GM21367 (cell line): ENCODE measurements at regions not wholly inside any gene's neighbourhood (a gene's known extent, or its start where the extent isn't known, plus 50 kb on each side); places are given as distances from the start of the nearest gene placed in this dataset.

Experiments used
- ATAC-seq: cut with Tn5 transposase; IDR thresholded peaks from one replicate; pipeline ENCODE4 v1.9.1; 2021; ENCODE audit not compliant: unreplicated experiment

GRCh38 chr6:40973304-40973703, 65.7 kb downstream of the UNC5CL start:
- no peak for ATAC-seq

- ATAC-seq: no peak
These were observed 66.2 kb downstream of the UNC5CL start for GRCh38 chr6:40972814-40973213.

DNA sequence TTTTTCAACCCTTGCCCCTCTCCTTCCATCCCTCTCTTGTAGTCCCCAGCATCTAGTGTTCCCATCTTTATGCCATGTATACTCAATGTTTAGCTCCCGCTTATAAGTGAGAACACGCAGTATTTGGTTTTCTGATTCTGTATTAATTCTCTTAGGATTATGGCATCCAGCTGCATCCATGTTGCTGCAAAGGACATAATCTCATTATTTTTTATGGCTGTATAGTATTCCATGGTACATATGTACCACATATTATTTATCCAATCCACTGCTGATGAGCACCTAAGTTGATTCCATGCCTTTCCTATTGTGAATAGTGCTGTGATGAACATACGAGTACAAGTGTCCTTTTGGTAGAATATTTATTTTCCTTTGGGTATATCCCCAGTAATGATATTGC, 66.8 kb downstream of the UNC5CL start:
- ATAC-seq: no peak

DNA sequence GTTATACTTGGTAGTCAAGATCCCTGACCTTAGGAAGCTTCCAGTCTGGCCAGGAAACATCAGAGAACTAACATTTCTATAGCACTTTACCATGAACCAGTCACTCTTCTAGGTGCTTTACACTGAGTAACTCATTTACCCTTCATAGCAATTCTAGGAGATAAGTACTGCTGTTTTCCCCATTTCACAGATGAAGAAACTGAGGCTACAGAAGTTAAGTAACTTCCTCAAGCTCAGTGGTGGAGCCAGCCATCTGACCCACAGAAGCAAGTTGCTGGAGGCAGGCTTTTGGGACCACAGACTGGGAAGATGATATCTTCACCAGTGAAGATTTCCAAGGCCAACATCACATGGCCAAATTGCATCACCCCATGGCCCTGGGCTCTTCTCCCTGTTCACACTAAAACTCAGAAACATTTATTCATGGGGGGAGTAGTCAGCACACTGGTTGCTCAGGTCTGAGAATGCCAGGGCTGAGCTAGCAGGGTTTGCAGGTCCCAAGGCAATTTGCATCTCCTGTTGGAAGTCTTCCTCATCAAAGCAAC, 70.3 kb downstream of the UNC5CL start:
- no peak for ATAC-seq

GRCh38 chr6:40966860-40967259, 72.2 kb downstream of the UNC5CL start:
- no peak for ATAC-seq

DNA sequence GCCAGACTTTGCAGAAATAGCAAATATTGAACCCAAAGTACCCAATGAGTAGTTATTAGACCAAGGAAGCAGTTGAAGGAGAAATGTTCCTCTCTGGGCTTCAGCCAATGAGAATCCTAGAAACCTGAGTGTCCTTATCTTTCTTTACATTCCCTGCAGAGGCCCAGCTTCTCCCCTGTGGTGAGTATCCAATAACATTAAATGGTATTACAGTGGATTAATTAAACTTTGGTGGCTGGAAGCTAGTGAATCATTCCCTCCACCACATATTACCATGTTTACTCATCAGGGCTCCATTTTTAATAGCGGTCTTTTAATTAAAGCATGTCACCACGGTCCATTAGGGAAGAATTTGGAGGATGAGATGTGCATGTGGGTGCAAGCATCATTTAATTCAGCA, 74.0 kb downstream of the UNC5CL start:
- ATAC-seq: no peak

GRCh38 chr6:40963019-40963418, 76.0 kb downstream of the UNC5CL start:
- no peak for ATAC-seq

DNA sequence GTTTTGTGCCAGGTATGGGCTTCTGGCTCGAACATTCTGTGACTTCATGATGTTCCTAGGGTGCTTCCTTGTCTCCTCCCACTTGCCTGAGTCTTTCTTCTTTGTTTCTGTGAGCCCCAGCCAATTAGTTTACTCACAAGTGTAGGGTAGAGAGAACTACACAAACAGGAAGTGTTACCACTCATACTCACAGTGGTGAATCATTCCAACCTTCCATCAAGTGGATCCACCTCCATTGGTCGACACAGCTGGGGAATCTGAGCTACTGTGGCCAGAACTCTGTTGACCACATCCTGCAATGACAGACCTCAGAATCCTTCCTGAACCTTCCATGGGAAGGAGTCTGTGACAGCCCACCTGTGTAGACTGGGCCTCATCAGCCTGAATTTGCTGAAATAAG, 76.8 kb downstream of the UNC5CL start:
- ATAC-seq: no peak

- ATAC-seq: no peak
These were observed 77.2 kb downstream of the UNC5CL start for GRCh38 chr6:40961831-40962230.

GRCh38 chr6:40960742-40961430, 78.1 kb downstream of the UNC5CL start:
- no peak for ATAC-seq

- ATAC-seq: no peak
These were observed 79.2 kb downstream of the UNC5CL start for GRCh38 chr6:40959781-40960327.

DNA sequence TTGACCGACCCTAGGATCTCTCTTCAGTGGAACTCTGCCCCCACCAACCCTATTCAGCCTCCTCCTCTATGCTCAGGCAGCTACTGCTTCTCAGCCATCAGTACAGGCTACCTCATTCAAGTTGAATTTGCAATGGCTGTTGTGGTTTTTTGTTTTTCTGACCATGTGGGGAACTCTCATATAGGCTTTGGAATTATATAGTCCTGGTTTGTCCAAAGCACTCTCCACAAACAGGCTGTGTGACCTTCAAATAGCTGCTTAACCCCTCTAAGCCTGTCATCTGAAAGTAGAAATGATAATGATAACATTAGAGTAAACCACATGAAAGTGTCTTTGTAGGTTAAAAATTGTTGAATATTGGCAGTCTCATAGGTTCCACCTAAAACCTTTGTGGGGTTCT, 80.3 kb downstream of the UNC5CL start:
- no peak for ATAC-seq

- ATAC-seq: no peak
These were observed 81.2 kb downstream of the UNC5CL start for GRCh38 chr6:40957616-40958492.

- no peak for ATAC-seq
These were observed 82.1 kb downstream of the UNC5CL start for GRCh38 chr6:40956936-40957335.

DNA sequence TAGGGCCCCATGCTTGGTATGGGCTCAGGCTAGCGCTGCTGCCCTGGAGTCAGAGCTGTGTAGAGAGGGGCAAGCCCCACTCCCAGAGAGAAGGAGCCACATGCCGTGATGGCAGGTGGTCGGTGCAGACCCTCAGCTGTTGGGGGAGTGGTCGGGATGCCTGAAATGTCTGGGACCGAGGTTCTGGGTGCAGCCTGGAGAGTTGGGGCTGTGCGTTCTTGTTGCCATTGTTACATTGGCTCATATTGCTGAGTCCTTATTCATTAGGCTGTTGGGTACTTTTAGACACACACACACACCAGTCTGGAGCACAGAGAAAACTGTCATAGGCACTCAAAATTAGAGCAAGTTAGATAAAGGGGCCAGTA, 83.9 kb downstream of the UNC5CL start:
- no peak for ATAC-seq

DNA sequence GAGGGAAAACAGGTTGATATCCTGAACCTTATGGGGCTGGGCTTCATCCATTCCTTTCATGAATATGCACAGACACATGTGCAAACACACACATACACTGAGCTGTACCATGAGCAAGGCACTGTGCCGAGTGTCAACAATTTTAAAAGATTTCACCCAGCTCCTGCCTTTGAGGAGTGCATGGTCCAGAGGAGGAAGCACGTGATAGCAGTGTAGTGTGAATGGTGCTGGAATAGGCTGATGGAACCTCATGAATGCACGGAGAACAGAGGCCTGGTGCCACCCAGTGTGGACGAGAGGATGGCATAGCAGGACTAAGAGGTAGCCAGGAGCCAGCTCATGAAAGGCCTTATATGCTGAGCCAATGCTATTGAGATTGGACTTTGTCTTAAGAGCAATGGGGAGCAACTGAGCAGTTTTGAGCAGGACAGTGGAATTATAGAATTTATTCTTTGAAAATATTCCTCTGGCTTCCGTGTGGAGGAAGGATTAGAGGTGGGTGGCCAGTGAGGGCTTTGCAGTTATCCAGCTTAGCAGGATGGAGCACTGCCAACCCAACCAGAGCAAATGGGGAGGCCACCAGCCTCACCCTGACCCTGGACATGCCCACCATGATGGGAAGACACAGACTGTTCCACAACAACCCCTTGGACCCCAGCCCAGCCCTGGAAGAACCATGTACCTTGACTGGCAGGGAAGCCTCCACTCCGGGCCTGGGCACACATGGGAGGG, 84.4 kb downstream of the UNC5CL start:
- no peak for ATAC-seq

GRCh38 chr6:40953486-40953885, 85.5 kb downstream of the UNC5CL start:
- no peak for ATAC-seq

- ATAC-seq: no peak
These were observed 87.9 kb downstream of the UNC5CL start for GRCh38 chr6:40950986-40951698.

GRCh38 chr6:40948570-40948969, 90.5 kb downstream of the UNC5CL start:
- ATAC-seq: no peak

- no peak for ATAC-seq
These were observed 91.0 kb downstream of the UNC5CL start for GRCh38 chr6:40947876-40948526.
